KG1 (cell line): ENCODE measurements at regions not wholly inside any gene's neighbourhood (a gene's known extent, or its start where the extent isn't known, plus 50 kb on each side); places are given as distances from the start of the nearest gene placed in this dataset.
"Not testable (repeated sequence)": the region's sequence is repeated elsewhere in the genome, so short reads cannot be mapped to it uniquely, and the experiment has no call there.

ENCODE experiments used
- DNase-seq: peaks from one replicate; lab custom pipeline; 2025; lab: John Stamatoyannopoulos, UW

DNA sequence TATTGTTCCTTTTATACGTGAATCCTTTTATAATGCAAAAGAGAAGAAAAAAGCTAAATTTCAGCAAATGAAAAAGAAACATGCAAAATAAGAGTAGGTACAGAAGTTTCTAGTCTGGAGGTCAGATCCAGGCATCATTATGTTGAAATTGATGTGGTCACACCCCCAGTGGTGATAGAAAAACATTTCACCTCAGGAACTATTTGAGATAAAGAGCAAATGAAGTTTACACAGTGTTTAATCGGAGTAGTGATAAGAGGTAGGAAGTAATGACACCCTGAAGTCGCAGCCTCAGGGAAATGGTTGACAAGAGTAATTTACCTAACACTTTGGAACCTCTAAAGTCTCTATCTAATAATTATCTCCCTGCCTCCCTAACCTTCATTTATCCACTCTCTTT is 536.0 kb upstream of the STEAP1 start:
- DNase-seq = no peak

DNA sequence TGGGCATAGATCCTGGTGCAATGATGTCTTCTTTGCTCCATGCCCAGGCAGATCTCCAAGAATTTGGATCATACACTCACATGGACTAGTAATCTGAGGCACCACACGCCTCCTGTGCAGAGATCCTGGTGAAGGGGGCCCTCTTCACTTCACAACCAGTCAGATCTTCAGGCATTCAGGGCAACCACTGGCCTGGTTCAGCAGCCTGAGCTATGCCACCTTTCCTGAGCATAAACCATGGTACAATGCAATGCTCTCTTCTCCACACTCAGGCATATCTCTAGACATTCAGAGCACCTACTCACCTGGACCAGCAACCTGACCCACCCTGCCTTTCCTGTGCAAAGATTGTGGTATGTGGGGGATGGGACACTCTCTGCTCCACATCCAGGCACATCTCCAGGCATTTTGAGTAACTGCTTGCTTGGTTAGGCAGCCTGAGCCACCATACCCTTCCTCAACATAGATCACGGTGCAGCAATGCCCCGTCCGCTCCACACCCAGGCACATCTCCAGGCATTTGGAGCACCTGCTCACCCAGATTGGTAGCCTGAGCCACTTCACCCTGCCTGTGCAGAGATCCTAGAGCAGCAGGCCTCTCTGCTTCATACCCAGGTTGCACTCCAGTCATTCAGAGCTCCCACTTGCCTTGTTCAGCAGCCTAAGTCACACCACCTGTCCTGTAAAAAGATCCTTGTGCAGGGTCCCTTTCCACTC is 532.2 kb upstream of the STEAP1 start:
- no peak for DNase-seq

DNA sequence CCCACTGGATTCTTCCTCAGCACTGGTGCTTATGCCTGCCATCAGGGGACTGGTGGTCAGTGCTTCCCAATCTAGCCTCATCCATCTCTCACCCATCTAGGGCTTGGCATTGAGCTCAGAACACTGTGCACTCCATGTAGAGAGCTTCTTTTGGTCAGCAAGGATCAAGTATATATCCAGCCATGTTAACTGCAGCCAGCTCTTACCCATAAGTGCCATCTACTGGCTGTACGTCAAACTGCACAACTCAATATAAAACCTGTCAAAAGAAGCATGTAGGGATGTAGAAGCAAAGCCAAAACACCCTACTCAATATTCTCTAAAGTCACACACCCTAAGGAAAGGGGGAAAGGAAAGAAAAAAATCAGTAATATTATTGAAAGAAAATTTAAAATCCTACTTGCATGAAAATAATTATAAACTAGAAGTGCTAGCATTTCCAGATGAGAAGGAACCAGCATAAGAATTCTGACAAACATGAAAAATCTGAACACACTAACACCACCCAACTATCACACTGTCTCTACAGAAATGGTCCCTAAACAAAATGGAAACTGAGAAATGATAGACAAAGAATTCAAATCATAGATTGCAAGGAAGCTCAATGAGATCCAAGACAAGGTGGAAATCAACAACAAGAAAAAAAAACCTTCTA is 531.1 kb upstream of the STEAP1 start:
- DNase-seq = peak; percentile 1

DNA sequence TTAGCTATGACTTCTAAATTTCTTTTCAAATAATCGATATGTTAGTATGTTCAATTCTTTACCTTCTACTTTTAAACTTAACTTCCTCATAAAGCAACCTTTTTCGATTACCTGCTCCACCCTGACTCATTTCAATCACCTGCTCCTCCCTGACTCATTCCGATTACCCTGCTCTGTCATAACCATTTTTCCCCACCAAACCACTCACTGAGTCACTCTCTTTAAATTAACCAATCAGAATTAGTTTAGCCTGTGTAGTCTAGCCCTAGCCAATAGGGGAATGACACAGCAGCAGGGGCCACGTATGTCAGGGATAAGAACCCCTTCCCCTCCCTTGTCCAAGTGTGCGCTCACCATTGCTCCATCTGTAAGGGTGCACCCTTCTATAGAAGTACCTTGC is 530.1 kb upstream of the STEAP1 start:
- DNase-seq = not testable (repeated sequence)

DNA sequence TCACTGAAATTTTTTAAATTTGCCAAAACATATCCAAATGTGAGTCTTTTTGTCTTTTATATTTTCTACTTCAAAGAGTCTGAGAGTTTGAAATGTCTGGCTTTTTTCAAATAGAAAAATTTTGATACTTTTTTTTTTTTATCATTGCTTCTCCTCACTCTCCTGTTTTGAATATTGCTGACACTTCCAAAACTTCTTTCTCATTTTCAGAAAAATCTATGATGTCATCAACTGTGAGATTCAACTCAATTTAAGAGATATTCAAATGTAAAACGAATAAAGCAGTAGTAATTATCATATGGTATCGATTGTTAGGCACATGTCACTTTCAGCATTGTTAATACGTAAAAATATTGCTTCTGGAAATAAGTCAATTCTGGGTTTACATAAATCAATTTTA is 505.8 kb upstream of the STEAP1 start:
- no peak for DNase-seq

DNA sequence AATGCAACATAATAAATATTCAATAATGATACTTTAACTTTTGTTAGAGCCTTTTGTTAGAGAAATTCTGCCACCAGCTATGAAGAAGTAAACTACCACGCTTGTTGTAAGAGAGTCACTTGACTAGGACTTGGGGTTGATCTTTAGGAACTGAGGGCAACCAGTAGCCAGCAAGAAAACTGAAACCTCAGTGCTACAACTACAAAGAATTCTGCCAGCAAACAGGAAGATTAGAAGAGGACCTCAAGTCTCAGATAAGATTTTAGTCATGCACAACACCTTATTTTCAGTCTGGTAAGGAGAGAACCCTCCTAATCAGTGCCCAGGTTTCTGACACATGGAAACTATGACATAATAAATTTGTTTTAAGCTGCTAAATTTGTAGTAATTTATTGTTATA is 498.3 kb upstream of the STEAP1 start:
- no peak for DNase-seq

DNA sequence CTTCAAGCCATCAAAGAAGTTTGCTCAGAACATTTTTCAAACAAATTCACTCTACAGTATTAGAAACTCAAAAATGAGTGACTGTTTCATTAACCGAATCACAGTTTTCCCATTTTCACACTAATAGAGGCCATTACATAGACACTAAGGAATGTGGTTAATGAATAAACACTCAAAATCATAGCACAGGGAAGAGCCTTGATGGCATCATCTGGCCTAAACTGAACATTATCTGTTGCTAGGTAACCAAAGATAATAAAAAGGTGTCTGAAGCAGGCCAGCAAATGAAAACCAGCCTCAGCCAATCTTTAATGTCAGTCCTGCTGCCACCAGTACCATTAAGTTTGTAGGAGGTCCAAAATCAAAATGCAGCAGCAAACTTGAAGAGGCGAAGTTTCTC is 492.4 kb upstream of the STEAP1 start:
- no peak for DNase-seq

DNA sequence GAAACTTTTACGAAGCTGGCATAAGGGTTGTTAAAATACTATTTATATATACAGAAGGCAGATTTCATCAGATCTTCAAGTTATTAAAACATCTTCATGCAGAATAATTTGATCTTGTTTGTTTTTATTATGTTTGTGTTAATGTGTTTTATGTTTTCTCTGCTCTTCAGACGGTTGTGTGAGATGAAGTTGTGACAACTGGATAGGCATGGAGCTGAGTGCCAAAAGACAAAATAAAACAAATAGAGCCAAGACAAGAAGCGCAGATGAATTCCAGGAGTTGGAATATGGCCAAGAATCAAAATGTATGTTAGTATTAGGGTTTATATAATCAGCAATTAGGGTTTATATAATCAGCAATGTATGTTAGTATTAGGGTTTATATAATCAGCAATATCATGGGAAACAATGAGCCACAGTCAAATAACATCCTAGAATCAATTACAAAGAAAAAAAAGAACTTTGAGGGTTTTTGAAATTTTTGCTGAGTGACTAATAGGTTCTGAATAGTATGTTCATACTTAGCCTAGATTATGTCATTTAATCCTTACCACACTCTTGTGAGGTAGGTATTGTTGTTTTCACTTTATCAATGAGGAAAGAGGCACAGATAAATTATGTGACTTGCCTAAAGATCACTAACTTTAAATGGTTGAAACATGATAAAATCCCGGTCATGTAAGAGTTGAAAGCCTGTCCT is 488.0 kb upstream of the STEAP1 start:
- DNase-seq = no peak

DNA sequence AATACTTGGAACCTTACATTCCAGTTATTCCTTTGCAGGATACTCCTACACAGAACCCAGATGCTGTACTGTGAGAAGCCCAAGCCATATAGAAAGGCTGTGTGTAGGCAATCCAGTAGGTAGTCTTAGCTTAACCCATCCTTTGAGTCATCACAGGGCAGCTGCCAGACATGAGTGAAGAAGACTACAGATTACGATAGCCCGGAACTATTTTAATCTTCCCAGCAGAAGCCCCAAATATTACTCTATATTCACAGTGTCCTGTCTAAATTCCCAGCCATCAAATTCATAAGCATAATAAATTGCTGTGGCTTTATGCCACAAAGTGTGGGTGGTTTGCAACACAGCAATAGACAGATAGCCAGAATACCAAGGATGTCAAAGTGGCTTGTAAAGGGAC is 474.1 kb upstream of the STEAP1 start:
- no peak for DNase-seq

DNA sequence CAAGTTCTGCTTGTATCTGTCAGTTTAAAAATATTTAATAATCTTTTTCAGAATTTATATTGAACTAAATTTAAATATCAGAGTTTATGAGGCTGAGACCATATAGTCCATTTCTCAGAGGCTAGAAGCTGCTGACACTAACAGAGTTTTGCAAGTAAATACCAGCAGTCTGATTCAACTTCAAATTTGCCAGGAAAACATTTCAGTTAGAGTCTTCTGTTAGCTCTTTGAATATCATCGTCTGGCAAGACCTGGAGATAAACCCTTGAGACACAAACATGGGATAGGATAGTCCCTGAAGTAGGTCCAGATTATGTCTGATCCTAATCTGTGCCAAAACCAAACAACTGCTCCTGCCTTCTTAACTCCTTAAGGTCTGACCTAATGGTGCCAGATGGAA is 472.8 kb upstream of the STEAP1 start:
- no peak for DNase-seq

DNA sequence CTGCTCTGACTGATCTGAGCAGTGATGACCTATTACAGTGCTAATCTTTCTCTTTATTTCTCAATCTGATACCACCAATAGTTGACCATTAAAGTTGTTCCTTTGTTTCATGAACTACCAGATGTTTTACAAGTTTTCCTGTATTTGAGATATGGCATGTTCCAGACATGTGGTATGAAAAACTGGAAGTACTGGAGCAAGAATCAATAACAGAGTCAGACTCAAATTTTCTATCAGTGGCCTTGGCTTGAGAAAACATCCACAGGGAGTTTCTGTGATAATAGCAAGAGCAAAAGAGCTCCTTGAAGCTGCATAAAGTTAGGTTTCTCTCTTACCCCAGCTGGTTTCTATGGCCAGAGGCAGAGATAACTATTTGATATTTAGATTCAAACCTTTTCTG is 469.0 kb upstream of the STEAP1 start:
- no peak for DNase-seq

DNA sequence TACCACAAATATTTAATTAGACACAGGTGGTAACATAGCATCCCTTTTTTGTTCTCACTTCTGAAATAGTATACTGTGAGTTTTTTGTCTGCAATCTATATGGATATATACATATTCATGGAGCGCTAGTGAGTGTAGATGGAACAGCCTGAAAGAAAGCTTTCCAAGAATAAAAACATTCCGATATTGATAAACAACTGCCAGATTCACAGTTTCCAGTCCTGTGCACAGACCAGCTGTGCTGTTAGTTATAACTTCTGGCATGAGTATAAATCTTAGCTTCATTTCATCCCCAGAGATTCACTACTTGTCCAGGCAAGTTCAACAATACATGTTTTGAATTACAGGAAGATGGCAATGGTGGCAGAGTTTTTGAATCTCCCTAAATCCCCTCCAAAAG is 467.1 kb upstream of the STEAP1 start:
- no peak for DNase-seq

DNA sequence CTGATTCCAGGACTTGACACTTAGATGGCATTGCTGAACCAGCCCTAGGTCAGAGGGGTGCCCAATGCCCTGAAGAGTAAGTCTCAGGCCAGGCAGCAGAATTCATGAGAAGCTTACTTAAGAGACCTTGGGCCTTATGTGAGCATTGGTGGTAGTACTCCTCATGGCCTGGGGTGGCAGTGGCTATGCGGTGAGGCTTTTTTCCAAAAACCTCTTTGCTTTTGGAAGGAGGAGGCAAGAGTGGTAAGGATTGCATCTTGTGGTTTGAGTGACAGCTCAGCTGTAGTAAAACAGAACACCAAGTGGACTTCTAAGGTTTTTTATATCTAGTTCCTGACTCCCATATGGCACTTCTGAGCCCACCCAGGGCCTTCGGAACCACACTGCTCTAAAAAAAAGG is 459.0 kb upstream of the STEAP1 start:
- no peak for DNase-seq

DNA sequence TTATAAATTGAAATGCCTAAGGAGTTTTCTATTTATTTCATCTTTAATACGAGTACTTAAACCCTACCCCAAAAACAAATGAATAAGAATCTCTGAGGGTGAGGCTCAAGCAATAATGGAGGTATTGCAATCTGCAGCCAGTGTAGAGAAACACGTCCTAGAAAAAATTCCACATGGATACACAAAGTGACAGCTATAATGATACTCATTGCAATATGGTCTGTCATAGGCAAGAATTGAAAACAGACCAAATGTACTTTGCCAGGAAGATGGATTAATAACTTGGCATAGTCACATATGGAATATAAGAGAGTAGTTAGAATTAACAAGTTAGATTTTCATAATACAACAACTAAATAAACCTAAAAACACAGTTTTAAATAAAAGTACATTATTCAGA is 440.1 kb upstream of the STEAP1 start:
- DNase-seq = no peak

DNA sequence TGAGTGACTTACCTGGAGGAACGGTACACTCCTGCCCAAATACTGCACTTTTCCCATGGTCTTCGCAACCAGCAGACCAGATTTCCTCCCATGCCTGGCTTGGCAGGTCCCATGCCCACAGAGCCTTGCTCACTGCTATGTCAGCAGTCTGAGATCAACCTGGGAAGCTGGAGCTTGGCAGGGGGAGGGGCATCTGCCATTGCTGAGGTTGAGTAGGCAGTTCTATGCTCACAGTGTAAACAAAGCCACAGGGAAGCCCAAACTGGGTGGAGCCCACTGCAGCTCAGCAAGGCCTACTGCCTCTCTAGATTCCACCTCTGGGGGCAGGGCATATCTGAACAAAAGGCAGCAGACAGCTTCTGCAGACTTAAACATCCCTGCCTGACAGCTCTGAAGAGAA is 435.3 kb upstream of the STEAP1 start:
- not testable (repeated sequence) for DNase-seq

DNA sequence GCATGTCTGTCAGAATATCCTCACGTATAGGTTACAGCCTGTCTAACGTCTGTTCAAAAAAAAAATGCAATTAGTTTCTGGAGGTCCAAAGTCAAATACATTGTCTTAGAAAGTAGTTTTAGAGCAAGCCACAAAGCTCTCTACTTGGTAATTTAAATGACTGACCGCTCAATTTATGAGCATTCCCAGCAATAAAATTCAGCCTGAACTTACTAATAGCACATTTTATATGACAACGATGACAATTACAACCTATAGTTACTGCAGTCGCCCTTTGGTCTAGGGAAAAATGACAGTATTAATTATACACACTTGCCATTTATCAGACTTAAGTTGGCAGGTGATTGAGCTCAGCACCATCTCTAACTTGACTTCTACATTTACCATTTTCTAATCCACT is 425.8 kb upstream of the STEAP1 start:
- no peak for DNase-seq

DNA sequence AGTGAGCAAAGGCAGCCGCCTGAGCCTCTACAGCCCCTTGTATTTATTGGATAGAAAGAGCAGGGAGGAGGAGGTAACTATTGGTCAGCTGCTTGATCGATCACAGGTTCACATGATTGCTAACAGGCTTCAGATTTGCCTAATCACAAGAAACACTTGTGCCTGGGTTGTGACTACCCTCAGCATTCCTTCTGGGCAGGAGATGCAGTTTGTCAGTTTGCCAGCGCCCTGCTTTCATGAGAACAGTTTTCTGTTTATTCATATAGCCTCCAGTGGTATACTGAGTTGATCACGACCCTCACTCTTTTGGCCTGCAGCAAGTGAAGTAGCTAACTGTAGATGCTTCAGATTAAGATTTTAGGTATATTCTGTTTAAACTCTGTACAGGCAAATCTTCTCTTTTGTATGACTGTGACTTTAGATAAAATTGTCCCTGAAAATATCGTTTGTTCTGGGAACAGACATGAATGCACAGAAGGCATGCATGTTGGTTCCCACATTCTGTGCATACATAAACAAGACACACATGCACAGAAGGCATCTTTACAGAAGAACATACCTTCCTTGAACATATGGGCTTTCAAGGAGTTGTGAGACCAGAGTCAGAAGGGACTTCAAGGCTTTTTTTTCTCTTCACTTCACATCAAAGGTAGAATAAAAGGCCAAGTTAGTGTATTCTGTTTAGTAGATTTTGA is 422.4 kb upstream of the STEAP1 start:
- DNase-seq = no peak

DNA sequence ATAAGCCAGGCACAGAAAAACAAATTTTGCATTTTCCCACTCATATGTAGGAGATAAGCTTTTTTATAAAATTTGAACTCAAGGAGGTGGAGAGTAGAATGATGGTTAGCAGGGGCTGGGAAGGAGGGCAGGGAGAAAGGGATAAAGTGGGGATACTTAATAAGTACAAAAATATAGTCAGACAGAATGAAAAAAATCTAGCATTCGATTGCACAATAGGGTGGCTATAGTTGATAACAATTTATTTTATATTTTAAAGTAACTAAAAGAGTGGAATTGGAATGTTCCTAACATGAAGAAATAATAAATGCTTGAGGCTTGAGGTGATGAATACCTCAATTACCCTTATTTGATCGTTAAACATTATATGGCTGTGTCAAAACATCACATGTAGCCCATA is 415.7 kb upstream of the STEAP1 start:
- DNase-seq = no peak

DNA sequence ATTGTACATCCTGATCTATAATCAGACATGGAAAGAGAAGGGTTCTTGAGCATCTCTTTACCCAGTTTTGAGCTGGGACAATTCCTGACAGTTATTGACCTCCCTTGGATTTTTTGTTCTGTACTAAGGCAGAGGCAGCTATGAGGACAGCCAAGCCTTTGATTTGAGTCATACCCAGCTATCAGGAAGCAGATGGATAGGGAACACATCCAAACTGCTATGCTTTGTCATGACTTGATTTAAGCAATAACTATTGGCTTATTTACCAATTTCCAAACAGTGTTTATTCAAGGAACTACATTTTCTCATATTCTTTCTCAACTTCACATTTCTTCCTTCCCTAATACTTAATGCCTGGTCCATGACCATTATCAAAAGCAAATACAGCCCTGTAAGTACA is 396.4 kb upstream of the STEAP1 start:
- no peak for DNase-seq

DNA sequence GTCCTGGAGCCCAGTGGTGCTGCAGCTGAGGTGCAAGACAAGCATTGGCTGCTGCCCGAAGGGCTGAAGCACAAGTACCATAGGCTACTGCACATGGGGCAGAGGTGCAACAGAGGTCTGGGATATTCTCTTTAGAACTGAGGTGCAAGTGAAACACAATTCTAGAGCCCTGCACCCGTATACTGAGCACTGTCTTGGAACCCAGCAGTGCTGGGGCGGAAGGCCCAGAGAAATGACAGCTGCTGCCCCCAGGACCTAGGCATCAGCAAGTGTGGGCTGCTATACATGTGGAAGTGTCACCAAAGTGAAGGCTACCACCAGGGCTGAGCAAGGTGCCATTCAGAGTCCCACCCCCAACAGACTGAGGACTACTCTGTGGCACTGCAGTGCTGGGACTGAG is 393.6 kb upstream of the STEAP1 start:
- DNase-seq = no peak

DNA sequence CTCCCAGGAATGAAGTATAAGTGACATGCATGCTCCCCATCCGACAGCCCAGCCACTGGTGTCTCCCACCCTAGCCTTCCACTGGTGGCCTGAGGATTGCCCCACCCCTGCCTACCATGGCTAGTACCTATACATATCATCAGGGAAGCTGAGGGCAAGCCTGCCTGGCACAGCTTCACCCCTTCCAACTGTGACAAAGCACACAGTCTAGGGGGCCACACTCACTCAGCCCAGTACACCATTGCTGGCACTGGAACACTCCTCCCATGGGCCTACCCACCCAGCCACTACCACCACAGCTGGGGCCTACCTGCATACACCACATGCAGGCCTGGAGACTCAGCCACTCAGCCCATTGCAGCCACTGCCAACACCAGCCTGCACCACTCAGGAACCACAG is 393.1 kb upstream of the STEAP1 start:
- no peak for DNase-seq

DNA sequence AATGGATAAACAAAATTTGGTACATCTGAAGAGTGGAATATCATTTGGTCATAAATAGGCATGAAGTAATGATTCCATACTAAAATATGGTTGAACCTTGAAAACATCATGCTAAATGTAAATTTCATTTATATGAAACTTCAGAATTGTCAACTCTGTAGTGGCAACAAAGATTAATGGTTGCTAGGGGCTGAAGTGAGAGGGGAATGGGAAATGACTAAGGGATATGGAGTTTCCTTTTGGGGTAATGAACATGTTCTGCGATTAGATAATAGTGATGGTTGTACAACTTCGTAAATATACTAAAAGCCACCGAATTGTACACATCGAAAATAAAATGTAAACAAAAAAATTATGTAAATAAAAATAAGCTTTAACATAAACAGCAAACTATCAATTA is 384.1 kb upstream of the STEAP1 start:
- DNase-seq = no peak
